GM19043 (cell line): ENCODE measurements at regions not wholly inside any gene's neighbourhood (a gene's known extent, or its start where the extent isn't known, plus 50 kb on each side); places are given as distances from the start of the nearest gene placed in this dataset.
"Not testable (repeated sequence)": the region's sequence is repeated elsewhere in the genome, so short reads cannot be mapped to it uniquely, and the experiment has no call there.

Experiments used
- ATAC-seq: cut with Tn5 transposase; IDR thresholded peaks from one replicate; pipeline ENCODE4 v1.9.1; 2021; ENCODE audit warnings: low read depth; ENCODE audit not compliant: unreplicated experiment

GRCh38 chr16:63497408-63497807, 1461.2 kb upstream of the CDH8 start:
- no peak for ATAC-seq

- no peak for ATAC-seq
Observed at GRCh38 chr16:63496282-63496681, 1460.0 kb upstream of the CDH8 start.

- ATAC-seq = no peak
Observed at GRCh38 chr16:63488955-63489354, 1452.7 kb upstream of the CDH8 start.

DNA sequence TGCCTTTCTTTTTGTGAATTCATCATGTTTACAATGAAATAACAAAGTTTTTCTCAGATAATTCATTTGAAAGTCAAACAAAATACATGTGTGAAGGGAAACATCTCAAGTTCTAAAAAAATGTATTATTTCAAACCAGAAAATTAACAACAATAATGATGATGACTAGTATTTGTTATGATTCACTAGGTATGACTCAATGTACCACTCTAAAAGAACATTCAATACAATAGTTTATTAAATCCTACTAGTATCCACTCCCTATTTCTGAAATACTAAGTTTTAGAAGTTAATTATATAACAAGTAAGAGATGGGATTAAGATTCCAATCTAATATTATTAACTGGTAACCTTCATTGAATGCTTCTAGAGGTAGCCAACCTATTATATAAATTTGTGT, 1444.8 kb upstream of the CDH8 start:
- no peak for ATAC-seq

- no peak for ATAC-seq
Observed at GRCh38 chr16:63473725-63474124, 1437.5 kb upstream of the CDH8 start.

DNA sequence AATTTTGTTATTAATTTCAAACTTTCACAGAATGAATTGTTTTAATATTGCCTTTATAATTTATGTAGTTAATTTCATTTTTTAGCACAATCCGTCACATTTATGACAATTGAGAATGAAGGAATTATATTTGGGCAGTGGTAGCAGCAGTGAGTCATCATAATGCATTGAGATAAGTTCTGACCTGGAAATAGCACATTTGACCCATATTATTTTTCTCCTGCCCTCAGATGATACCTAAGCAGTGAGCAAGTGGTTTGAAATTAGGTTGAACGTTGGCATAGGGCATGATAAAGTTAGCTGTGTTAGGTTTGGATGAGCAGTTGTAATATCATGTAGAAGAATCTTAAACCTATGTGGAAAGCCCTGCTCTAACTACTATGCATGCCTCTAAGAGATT, 1431.3 kb upstream of the CDH8 start:
- no peak for ATAC-seq

GRCh38 chr16:63462316-63462715, 1426.1 kb upstream of the CDH8 start:
- no peak for ATAC-seq

GRCh38 chr16:63461248-63461841, 1425.1 kb upstream of the CDH8 start:
- no peak for ATAC-seq

DNA sequence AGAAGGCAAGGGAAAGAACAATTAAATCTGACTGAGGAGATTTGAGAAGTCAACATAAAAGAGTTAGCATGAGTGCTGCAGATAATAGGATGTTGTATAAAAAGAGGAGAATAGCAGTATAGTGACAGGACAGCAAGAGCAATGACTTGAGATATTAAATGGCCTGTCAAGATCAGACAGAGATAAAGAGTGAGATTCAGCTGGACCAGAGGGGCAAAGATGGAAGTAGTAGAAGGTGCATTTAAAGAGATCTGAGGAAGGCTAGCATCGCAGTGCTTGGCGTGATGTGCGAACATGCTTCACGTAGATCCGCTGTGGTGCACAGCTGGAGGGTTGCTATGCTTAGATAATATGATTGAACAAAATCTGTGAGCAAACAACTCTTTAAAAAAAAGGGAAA, 1422.6 kb upstream of the CDH8 start:
- no peak for ATAC-seq

DNA sequence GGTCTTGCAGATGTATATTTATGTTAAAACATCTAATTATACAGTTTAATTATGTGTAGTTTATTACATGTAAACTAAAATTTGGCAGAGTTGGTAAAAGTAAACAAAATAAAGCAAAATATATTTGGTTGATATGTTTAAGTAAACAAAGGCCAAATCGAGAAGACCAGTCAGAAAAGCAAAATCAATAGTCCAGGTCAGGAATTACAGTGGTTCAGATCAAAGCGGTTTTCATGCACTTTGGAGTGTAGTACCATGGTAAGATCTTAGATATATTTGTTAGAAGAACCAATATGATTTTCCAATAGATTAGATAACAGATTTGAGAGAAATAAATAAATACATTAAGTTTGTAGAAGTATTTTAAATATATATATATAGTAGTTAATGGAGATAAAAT, 1421.6 kb upstream of the CDH8 start:
- ATAC-seq = no peak

DNA sequence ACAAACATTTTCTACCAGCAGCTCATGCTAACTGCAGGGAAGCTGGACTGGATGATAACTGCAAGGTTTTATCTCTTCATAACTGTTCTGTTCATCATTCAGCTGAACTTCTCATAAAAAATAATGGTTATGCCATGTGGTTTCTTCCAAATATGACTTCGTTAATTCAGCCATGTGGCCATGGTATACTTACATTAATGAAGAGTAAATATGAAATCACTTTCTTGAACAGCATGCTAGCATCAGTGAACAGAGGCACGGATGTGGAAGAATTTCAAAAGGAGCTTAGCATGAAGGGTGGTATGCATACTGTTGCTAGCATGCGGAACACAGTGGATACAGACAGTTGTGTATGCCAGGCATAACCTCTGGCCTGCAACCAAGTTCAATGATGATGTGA, 1417.0 kb upstream of the CDH8 start:
- ATAC-seq = no peak

DNA sequence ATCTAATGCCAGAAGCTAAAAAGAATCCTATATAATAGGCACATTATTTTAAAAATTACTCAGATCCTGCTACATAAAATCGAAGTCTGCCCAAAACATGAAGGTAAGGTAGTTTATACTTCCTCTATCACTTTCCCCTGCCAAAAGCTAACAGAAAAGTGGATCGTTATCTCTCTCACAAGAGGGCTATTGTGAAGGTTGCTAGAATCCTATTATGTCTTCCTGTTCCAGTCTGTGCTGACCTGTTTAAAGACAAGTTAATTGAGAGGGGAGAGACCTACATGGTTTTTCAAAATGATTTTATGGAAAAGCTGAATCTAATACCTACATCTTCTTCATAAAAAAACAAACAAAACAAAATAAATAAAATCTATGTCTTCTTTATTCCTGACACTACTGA, 1410.9 kb upstream of the CDH8 start:
- no peak for ATAC-seq

DNA sequence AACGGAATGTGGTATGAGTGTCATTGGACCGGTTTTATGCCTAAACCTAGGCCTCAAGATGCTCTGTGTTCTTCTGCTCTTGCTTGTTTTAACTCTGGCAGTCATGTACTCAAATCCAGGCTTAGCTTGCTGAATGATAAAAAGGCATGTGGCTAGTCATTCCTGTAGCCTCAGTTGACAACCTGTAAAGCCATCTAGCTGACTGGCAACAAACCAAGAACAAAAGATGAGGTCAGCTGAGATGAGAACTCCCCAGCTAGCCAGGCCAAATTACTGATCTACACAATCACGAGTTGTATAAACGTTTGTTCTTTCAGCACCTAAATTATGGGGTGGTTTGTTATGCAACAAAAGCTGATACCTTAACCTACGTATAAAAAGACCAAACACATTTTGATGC, 1406.0 kb upstream of the CDH8 start:
- no peak for ATAC-seq

GRCh38 chr16:63426275-63426870, 1390.1 kb upstream of the CDH8 start:
- ATAC-seq = no peak

GRCh38 chr16:63422715-63423114, 1386.5 kb upstream of the CDH8 start:
- no peak for ATAC-seq

GRCh38 chr16:63416712-63417111, 1380.5 kb upstream of the CDH8 start:
- no peak for ATAC-seq

DNA sequence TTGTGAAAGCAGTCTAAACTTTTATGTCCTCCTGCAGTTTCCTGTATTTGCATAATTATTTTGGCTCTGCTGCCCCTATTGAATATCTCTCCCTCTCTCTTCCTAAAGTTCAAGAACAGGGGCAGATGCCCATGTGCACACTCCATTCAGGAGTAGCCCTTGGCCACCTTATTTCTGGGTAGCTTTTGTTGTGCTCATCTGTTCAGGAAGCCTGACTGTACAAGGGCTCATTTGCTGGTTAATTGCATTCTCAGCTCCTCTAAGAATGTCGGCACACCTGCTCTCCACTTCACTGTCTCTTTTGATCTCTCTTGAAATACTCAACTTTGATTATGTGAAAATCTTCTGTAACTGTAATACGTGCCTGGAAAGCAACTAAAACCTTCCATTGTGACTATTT, 1378.8 kb upstream of the CDH8 start:
- no peak for ATAC-seq

DNA sequence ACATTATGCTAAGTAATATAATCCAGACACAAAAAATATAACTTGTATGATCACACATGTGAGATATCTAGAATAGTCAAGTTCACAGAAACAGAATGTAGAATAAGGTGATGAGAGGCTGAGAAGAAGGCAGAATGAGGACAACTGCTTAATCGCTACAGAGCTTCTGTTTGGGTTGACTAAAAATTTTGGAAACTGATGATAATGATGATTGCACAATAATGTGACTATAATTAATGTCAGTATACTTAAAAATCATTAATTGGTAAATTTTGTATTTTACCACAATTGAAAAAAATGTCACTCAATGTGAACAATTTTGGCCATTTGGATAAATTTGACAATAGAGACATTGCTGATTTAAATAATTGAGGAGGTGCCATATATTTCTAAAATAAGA, 1374.4 kb upstream of the CDH8 start:
- no peak for ATAC-seq

GRCh38 chr16:63403792-63404191, 1367.6 kb upstream of the CDH8 start:
- ATAC-seq = no peak

GRCh38 chr16:63388277-63388676, 1352.0 kb upstream of the CDH8 start:
- ATAC-seq = not testable (repeated sequence)

GRCh38 chr16:63385714-63386432, 1349.6 kb upstream of the CDH8 start:
- ATAC-seq = no peak

- ATAC-seq = no peak
Observed at GRCh38 chr16:63373744-63374143, 1337.5 kb upstream of the CDH8 start.
